ENCODE measurements at regions not wholly inside any gene's neighbourhood (a gene's known extent, or its start where the extent isn't known, plus 50 kb on each side); places are given as distances from the start of the nearest gene placed in this dataset.
"Not testable (repeated sequence)": the region's sequence is repeated elsewhere in the genome, so short reads cannot be mapped to it uniquely, and the experiment has no call there.

- Histone ChIP-seq H3K9me3 (ENCODE audit: low read length) (no peaks in the 10 kb centered on the region), H3K36me3 (ENCODE audit: insufficient read depth, low read length) (no peaks in the 10 kb centered on the region), H3K4me3 (ENCODE audit: low read length) (no peak overlapping the region), H3K4me1 (ENCODE audit: insufficient read depth, low read length) (no peaks in the 10 kb centered on the region), H2AFZ (ENCODE audit: low read depth, low read length) (no peak overlapping the region), H3K27me3 (ENCODE audit: insufficient read depth, low read length) (no peaks in the 10 kb centered on the region)
These were observed 1596.7 kb upstream of the PRMT6 start for GRCh38 chr1:105459759-105460158.

GRCh38 chr1:105462308-105462707 lies 1594.2 kb upstream of the PRMT6 start:
- H3K9me3 ChIP-seq (ENCODE audit: low read length): no peaks in the 10 kb centered on the region
- H3K36me3 ChIP-seq (ENCODE audit: insufficient read depth, low read length): no peaks in the 10 kb centered on the region
- H2AFZ ChIP-seq (ENCODE audit: low read depth, low read length): no peak overlapping the region
- H3K4me3 ChIP-seq (ENCODE audit: low read length): no peak overlapping the region
- H3K27me3 ChIP-seq (ENCODE audit: insufficient read depth, low read length): no peaks in the 10 kb centered on the region
- H3K4me1 ChIP-seq (ENCODE audit: insufficient read depth, low read length): no peaks in the 10 kb centered on the region

- Histone ChIP-seq H3K4me1 (ENCODE audit: insufficient read depth, low read length) (no peaks in the 10 kb centered on the region), H3K9me3 (ENCODE audit: low read length) (no peaks in the 10 kb centered on the region), H2AFZ (ENCODE audit: low read depth, low read length) (no peak overlapping the region), H3K4me3 (ENCODE audit: low read length) (no peak overlapping the region), H3K36me3 (ENCODE audit: insufficient read depth, low read length) (no peaks in the 10 kb centered on the region), H3K27me3 (ENCODE audit: insufficient read depth, low read length) (no peaks in the 10 kb centered on the region)
These were observed 1588.9 kb upstream of the PRMT6 start for GRCh38 chr1:105467549-105467948.

GRCh38 chr1:105470541-105470940 lies 1585.9 kb upstream of the PRMT6 start:
- not testable (repeated sequence) for H3K27me3 ChIP-seq (ENCODE audit: insufficient read depth, low read length); H2AFZ ChIP-seq (ENCODE audit: low read depth, low read length); H3K36me3 ChIP-seq (ENCODE audit: insufficient read depth, low read length); H3K4me1 ChIP-seq (ENCODE audit: insufficient read depth, low read length); H3K9me3 ChIP-seq (ENCODE audit: low read length); H3K4me3 ChIP-seq (ENCODE audit: low read length)

GRCh38 chr1:105483436-105483835 lies 1573.0 kb upstream of the PRMT6 start:
- no peaks in the 10 kb centered on the region for H3K36me3 ChIP-seq (ENCODE audit: insufficient read depth, low read length)
- no peak overlapping the region for H3K4me3 ChIP-seq (ENCODE audit: low read length)
- no peaks in the 10 kb centered on the region for H3K27me3 ChIP-seq (ENCODE audit: insufficient read depth, low read length)
- H2AFZ ChIP-seq (ENCODE audit: low read depth, low read length): no peak overlapping the region
- H3K4me1 ChIP-seq (ENCODE audit: insufficient read depth, low read length): no peaks in the 10 kb centered on the region
- no peaks in the 10 kb centered on the region for H3K9me3 ChIP-seq (ENCODE audit: low read length)

- no peaks in the 10 kb centered on the region for H3K9me3 ChIP-seq (ENCODE audit: low read length)
- no peak overlapping the region for H3K4me3 ChIP-seq (ENCODE audit: low read length)
- no peaks in the 10 kb centered on the region for H3K4me1 ChIP-seq (ENCODE audit: insufficient read depth, low read length)
- no peaks in the 10 kb centered on the region for H3K27me3 ChIP-seq (ENCODE audit: insufficient read depth, low read length)
- no peak overlapping the region for H2AFZ ChIP-seq (ENCODE audit: low read depth, low read length)
- H3K36me3 ChIP-seq (ENCODE audit: insufficient read depth, low read length): no peaks in the 10 kb centered on the region
These were observed 1571.3 kb upstream of the PRMT6 start for GRCh38 chr1:105485207-105485606.

GRCh38 chr1:105492921-105493320 lies 1563.6 kb upstream of the PRMT6 start:
- H2AFZ ChIP-seq (ENCODE audit: low read depth, low read length): no peak overlapping the region
- no peak overlapping the region for H3K4me3 ChIP-seq (ENCODE audit: low read length)
- no peaks in the 10 kb centered on the region for H3K27me3 ChIP-seq (ENCODE audit: insufficient read depth, low read length)
- no peaks in the 10 kb centered on the region for H3K9me3 ChIP-seq (ENCODE audit: low read length)
- H3K4me1 ChIP-seq (ENCODE audit: insufficient read depth, low read length): no peaks in the 10 kb centered on the region
- H3K36me3 ChIP-seq (ENCODE audit: insufficient read depth, low read length): no peaks in the 10 kb centered on the region

- Histone ChIP-seq H3K27me3 (ENCODE audit: insufficient read depth, low read length) (no peaks in the 10 kb centered on the region), H2AFZ (ENCODE audit: low read depth, low read length) (no peak overlapping the region), H3K4me1 (ENCODE audit: insufficient read depth, low read length) (no peaks in the 10 kb centered on the region), H3K9me3 (ENCODE audit: low read length) (no peaks in the 10 kb centered on the region), H3K4me3 (ENCODE audit: low read length) (no peak overlapping the region), H3K36me3 (ENCODE audit: insufficient read depth, low read length) (no peaks in the 10 kb centered on the region)
These were observed 1540.4 kb upstream of the PRMT6 start for GRCh38 chr1:105516068-105516467.

- H3K36me3 ChIP-seq (ENCODE audit: insufficient read depth, low read length): no peaks in the 10 kb centered on the region
- H3K27me3 ChIP-seq (ENCODE audit: insufficient read depth, low read length): no peaks in the 10 kb centered on the region
- no peak overlapping the region for H2AFZ ChIP-seq (ENCODE audit: low read depth, low read length)
- H3K9me3 ChIP-seq (ENCODE audit: low read length): no peaks in the 10 kb centered on the region
- H3K4me3 ChIP-seq (ENCODE audit: low read length): no peak overlapping the region
- H3K4me1 ChIP-seq (ENCODE audit: insufficient read depth, low read length): no peaks in the 10 kb centered on the region
These were observed 1522.5 kb upstream of the PRMT6 start for GRCh38 chr1:105533996-105534395.

GRCh38 chr1:105544475-105544874 lies 1512.0 kb upstream of the PRMT6 start:
- Histone ChIP-seq H3K36me3 (ENCODE audit: insufficient read depth, low read length) (no peaks in the 10 kb centered on the region), H2AFZ (ENCODE audit: low read depth, low read length) (no peak overlapping the region), H3K4me1 (ENCODE audit: insufficient read depth, low read length) (no peaks in the 10 kb centered on the region), H3K27me3 (ENCODE audit: insufficient read depth, low read length) (no peaks in the 10 kb centered on the region), H3K9me3 (ENCODE audit: low read length) (no peaks in the 10 kb centered on the region), H3K4me3 (ENCODE audit: low read length) (no peak overlapping the region)

GRCh38 chr1:105556266-105556665 lies 1500.2 kb upstream of the PRMT6 start:
- Histone ChIP-seq H2AFZ (ENCODE audit: low read depth, low read length) (no peak overlapping the region), H3K9me3 (ENCODE audit: low read length) (no peaks in the 10 kb centered on the region), H3K4me1 (ENCODE audit: insufficient read depth, low read length) (no peaks in the 10 kb centered on the region), H3K27me3 (ENCODE audit: insufficient read depth, low read length) (no peaks in the 10 kb centered on the region), H3K4me3 (ENCODE audit: low read length) (no peak overlapping the region), H3K36me3 (ENCODE audit: insufficient read depth, low read length) (no peaks in the 10 kb centered on the region)

GRCh38 chr1:105558023-105558422 lies 1498.5 kb upstream of the PRMT6 start:
- no peaks in the 10 kb centered on the region for H3K9me3 ChIP-seq (ENCODE audit: low read length)
- no peaks in the 10 kb centered on the region for H3K4me1 ChIP-seq (ENCODE audit: insufficient read depth, low read length)
- no peaks in the 10 kb centered on the region for H3K27me3 ChIP-seq (ENCODE audit: insufficient read depth, low read length)

GRCh38 chr1:105565006-105565405 lies 1491.5 kb upstream of the PRMT6 start:
- no peak overlapping the region for H3K4me3 ChIP-seq (ENCODE audit: low read length)
- no peak overlapping the region for H2AFZ ChIP-seq (ENCODE audit: low read depth, low read length)
- H3K9me3 ChIP-seq (ENCODE audit: low read length): no peaks in the 10 kb centered on the region
- no peaks in the 10 kb centered on the region for H3K4me1 ChIP-seq (ENCODE audit: insufficient read depth, low read length)
- no peaks in the 10 kb centered on the region for H3K36me3 ChIP-seq (ENCODE audit: insufficient read depth, low read length)
- no peaks in the 10 kb centered on the region for H3K27me3 ChIP-seq (ENCODE audit: insufficient read depth, low read length)

More at GRCh38 chr1:105558023-105558422, 1498.5 kb upstream of the PRMT6 start:
- Histone ChIP-seq H3K4me3 (ENCODE audit: low read length) (no peak overlapping the region), H3K36me3 (ENCODE audit: insufficient read depth, low read length) (no peaks in the 10 kb centered on the region), H2AFZ (ENCODE audit: low read depth, low read length) (no peak overlapping the region)

- Histone ChIP-seq H3K36me3 (ENCODE audit: insufficient read depth, low read length) (no peaks in the 10 kb centered on the region), H3K4me1 (ENCODE audit: insufficient read depth, low read length) (no peaks in the 10 kb centered on the region), H3K9me3 (ENCODE audit: low read length) (no peaks in the 10 kb centered on the region), H3K4me3 (ENCODE audit: low read length) (no peak overlapping the region), H2AFZ (ENCODE audit: low read depth, low read length) (no peak overlapping the region), H3K27me3 (ENCODE audit: insufficient read depth, low read length) (no peaks in the 10 kb centered on the region)
These were observed 1470.7 kb upstream of the PRMT6 start for GRCh38 chr1:105585791-105586190.
